ENCODE measurements at regions not wholly inside any gene's neighbourhood (a gene's known extent, or its start where the extent isn't known, plus 50 kb on each side); places are given as distances from the start of the nearest gene placed in this dataset.

GRCh38 chr7:91397096-91397495, 132.9 kb downstream of the FZD1 start:
- ChIA-PET RAD21 (ENCODE audit: unreplicated experiment) (no interaction called here), CTCF (no interaction called here), POLR2A (no interaction called here), SMC1A (ENCODE audit: uncharacterized antibody, unreplicated experiment) (no interaction called here)
- Histone ChIP-seq H3K4me3 (no peak overlapping the region), H3K79me2 (ENCODE audit: control insufficient read depth, insufficient read depth, low read length) (no peaks in the 10 kb centered on the region), H3K4me1 (ENCODE audit: control insufficient read depth, insufficient read depth, low read length) (no peaks in the 10 kb centered on the region), H3K27me3 (replicated peaks in 1 of 2; ENCODE audit: control insufficient read depth in 2 of 2, insufficient read depth in 2 of 2, low read length in 1 of 2) (no peaks in the 10 kb centered on the region), H3K9ac (ENCODE audit: control insufficient read depth, insufficient read depth, low read length) (no peak overlapping the region), H3K27ac (ENCODE audit: control insufficient read depth, insufficient read depth) (no peak overlapping the region), H3K36me3 (ENCODE audit: control insufficient read depth in 2 of 2, insufficient read depth in 2 of 2, low read length in 1 of 2) (no peaks in the 10 kb centered on the region), H2AFZ (ENCODE audit: control insufficient read depth, low read depth, low read length) (no peak overlapping the region), H3K9me3 (replicated peaks; ENCODE audit: control insufficient read depth, insufficient read depth, low read length) (no peaks in the 10 kb centered on the region), H3K4me2 (ENCODE audit: control insufficient read depth, insufficient read depth) (no peak overlapping the region), H4K20me1 (ENCODE audit: control insufficient read depth, insufficient read depth) (no peaks in the 10 kb centered on the region)
- TF ChIP-seq ZNF622 (IDR thresholded peaks at IDR 0.05) (no peak), HDAC6 (IDR thresholded peaks at IDR 0.05; ENCODE audit: unreplicated experiment) (no peak), CTCF (IDR thresholded peaks at IDR 0.05 in 2 of 3, conservative IDR thresholded peaks at IDR 0.05 in 1 of 3; ENCODE audit: control insufficient read depth in 2 of 3, extremely low read depth in 1 of 3, insufficient read depth in 1 of 3, low read depth in 3 of 3, low read length in 3 of 3) (no peak), RELB (IDR thresholded peaks at IDR 0.05; ENCODE audit: low read depth) (no peak), ELK1 (IDR thresholded peaks at IDR 0.05; ENCODE audit: low read depth, low read length) (no peak), KAT2A (conservative IDR thresholded peaks at IDR 0.05; ENCODE audit: control insufficient read depth, low read depth, low read length) (no peak)
- no peak for DNase-seq (ENCODE audit: low read depth, low spot score)
- FAIRE-seq = no peak
- 20% methylated on average over 2 of the region's 2 CpGs for WGBS (ENCODE audit: insufficient coverage, insufficient replicate concordance, low lambda C conversion rate, missing lambda C conversion rate)
- in situ Hi-C loops (cut with MboI) = no loop called here
- no TSS peak for BruUV-seq (replicated peaks)
- intact Hi-C loops (cut with micrococcal nuclease; ENCODE audit: unreplicated experiment) = no loop called here
- no peak for ATAC-seq
